Psoas muscle (tissue), 7 donors: ENCODE measurements at regions not wholly inside any gene's neighbourhood (a gene's known extent, or its start where the extent isn't known, plus 50 kb on each side); places are given as distances from the start of the nearest gene placed in this dataset.

Experiments
- ATAC-seq, 4 donors: fragments of 200-7000 bp; cut with Tn5 transposase; one replicate each; pipeline ENCODE4 v1.9.1; 2020; ENCODE audit warnings: moderate library complexity in 3 of 4, mild to moderate bottlenecking in 2 of 4
- DNase-seq, 2 donors: peaks; one replicate each; pipeline ENCODE4 v3.0.0-alpha.2; 2020
- H3K27ac ChIP-seq: fragments of 200-600 bp; one replicate; pipeline ENCODE4 v1.8.0; 2022
- H3K27me3 ChIP-seq, 3 donors: fragments of 200-600 bp in 1 of 3; one replicate each; pipeline versions ENCODE4 v1.6.1 to v1.8.0; 2013 to 2022; ENCODE audit warnings: low read length in 2 of 3, mild to moderate bottlenecking in 2 of 3, moderate library complexity in 1 of 3; ENCODE audit not compliant: insufficient read depth in 3 of 3
- H3K36me3 ChIP-seq, 2 donors: fragments of 200-600 bp in 1 of 2; one replicate each; pipeline versions ENCODE4 v1.6.1 to v1.8.0; 2013 to 2022; ENCODE audit warnings: low read depth in 1 of 2, mild to moderate bottlenecking in 1 of 2, moderate library complexity in 1 of 2; ENCODE audit not compliant: insufficient read depth in 1 of 2
- H3K4me1 ChIP-seq: fragments of 200-600 bp; one replicate; pipeline ENCODE4 v1.8.0; 2022
- H3K4me3 ChIP-seq: fragments of 200-600 bp; one replicate; pipeline ENCODE4 v1.8.0; 2022; ENCODE audit warnings: mild to moderate bottlenecking
- H3K9me3 ChIP-seq: fragments of 200-600 bp; one replicate; pipeline ENCODE4 v1.8.0; 2022
- WGBS, 3 donors: extraction: QIAGEN DNeasy Blood & Tissue Kit; methylation state at CpG; one replicate each; pipeline versions ENCODE4 v1.1.6 to v1.1.7; 2013; 5-methylcytosine and 5-hydroxymethylcytosine counted together
- intact Hi-C, 2 donors: fragments of 100-400 bp; cut with DNase I; formaldehyde crosslinking; loops; one replicate each; pipeline versions ENCODE4 v1.11.0 to v1.14.2; 2022
- TF ChIP-seq, protein P1 (sequence below): fragments of 200-600 bp; IDR thresholded peaks from one replicate; pipeline ENCODE4 v1.8.0; 2022; ENCODE audit warnings: antibody characterized with exemption
- donor health status: healthy with polysubstance abuse.
- donor health status: DM: no; HTN: no; CAD: no; lungs with moderate emphysema.
- donor health status: Bipolar disorder and iron deficiency.
- donor health status: healthy.
- donor health status: DM: yes; HTN: yes; CAD: no.
- donor health status: DM: no; HTN: no; CAD: no.
- donor health status: DM: yes; HTN: yes; CAD: no.

DNA sequence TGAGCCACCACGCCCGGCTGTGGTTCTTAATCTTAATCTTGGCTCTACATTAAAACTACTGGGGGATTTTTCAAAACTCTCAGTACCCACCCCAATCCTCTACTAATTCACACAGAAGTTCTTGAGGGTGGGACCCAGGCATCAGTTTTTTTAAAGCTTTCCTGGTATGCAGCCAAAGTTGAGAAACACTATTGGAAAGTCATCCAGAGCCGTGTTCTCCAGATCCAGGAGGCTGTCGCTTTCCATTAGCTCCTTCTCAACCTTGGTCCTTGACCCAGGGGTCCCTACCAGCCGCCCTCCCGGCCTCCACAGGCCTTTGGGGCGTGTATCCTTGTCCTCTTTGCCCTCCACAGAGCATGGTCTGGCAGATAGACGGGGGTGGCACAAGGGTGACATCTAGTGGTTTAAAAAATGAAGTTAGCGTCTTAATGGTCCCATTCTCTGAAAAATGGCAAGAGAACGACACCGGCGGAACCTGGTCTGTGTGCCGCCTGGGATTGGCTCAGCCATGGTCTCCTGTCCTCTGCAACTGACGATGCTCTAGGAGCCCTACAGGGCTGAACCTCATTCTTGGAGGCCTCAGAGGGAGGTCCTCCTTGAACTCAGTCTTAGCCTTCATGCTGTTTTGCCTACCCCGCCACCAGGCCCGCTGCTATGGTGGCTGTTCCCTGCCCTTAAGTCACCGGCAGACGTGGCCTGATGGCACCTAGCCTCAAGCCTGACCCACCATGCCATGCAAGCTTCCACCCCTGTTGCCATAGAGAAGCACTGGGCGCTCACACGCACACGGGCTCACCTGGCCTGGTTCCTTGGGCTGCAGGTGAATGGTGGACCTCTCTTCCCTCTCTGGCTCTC, 152.0 kb upstream of the SYN3 start:
- H3K4me1 ChIP-seq: no peaks in the 10 kb centered on the region
- no peaks in the 10 kb centered on the region for H3K36me3 ChIP-seq
- peaks cover 0 to 10% (median 3%) of the 10 kb centered on the region in 3 donors for H3K27me3 ChIP-seq
- ATAC-seq (peak in 1 of 4 donors; percentile 19), DNase-seq (no peak)
- 46 to 49% (median 47%) methylated on average over 21 of the region's 21 CpGs for WGBS, 3 donors
- no peak overlapping the region for H3K4me3 ChIP-seq
- H3K27ac ChIP-seq: no peak overlapping the region
- intact Hi-C loops: loop anchor here in 1 of 2 donors (10.0 kb wide), 1 partner anchor 545 kb away; no protein-coding TSS in a partner anchor
- TF ChIP-seq, protein P1, sequence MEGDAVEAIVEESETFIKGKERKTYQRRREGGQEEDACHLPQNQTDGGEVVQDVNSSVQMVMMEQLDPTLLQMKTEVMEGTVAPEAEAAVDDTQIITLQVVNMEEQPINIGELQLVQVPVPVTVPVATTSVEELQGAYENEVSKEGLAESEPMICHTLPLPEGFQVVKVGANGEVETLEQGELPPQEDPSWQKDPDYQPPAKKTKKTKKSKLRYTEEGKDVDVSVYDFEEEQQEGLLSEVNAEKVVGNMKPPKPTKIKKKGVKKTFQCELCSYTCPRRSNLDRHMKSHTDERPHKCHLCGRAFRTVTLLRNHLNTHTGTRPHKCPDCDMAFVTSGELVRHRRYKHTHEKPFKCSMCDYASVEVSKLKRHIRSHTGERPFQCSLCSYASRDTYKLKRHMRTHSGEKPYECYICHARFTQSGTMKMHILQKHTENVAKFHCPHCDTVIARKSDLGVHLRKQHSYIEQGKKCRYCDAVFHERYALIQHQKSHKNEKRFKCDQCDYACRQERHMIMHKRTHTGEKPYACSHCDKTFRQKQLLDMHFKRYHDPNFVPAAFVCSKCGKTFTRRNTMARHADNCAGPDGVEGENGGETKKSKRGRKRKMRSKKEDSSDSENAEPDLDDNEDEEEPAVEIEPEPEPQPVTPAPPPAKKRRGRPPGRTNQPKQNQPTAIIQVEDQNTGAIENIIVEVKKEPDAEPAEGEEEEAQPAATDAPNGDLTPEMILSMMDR: peak; percentile 34
- H3K9me3 ChIP-seq: no peaks in the 10 kb centered on the region

DNA sequence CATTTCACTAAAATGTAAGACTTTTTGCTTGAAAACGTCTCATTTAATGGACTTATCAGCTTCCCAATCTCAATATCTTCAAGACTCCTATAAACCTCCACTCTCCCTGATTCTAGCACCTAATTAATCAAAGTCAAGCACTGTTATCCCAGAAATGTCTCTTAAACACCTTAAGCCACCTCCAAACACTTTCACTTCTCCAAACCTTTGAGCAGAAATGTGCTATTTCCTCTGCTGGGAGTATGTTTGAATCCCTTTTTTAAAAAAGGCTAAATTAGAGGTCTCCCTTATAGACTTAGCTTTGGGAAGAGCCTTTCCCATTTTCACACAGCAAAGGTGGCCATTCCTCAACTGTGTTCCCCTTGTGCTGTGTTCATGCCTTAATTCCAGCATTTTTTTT, 146.2 kb upstream of the SYN3 start:
- H3K9me3 ChIP-seq: peaks cover 1% of the 10 kb centered on the region
- no peak overlapping the region for H3K4me3 ChIP-seq
- intact Hi-C loops: loop anchor here in 1 of 2 donors (5.0 to 10.0 kb wide), 2 partner anchors 187 to 540 kb away; no protein-coding TSS in a partner anchor
- no peaks in the 10 kb centered on the region for H3K36me3 ChIP-seq
- no peaks in the 10 kb centered on the region for H3K4me1 ChIP-seq
- ATAC-seq (no peak), DNase-seq (no peak)
- no peak overlapping the region for H3K27ac ChIP-seq
- 8 to 30% (median 28%) methylated on average over 1 of the region's 1 CpG for WGBS, 3 donors
- H3K27me3 ChIP-seq: peaks cover 0 to 10% (median 3%) of the 10 kb centered on the region in 3 donors
- TF ChIP-seq, protein P1: no peak

DNA sequence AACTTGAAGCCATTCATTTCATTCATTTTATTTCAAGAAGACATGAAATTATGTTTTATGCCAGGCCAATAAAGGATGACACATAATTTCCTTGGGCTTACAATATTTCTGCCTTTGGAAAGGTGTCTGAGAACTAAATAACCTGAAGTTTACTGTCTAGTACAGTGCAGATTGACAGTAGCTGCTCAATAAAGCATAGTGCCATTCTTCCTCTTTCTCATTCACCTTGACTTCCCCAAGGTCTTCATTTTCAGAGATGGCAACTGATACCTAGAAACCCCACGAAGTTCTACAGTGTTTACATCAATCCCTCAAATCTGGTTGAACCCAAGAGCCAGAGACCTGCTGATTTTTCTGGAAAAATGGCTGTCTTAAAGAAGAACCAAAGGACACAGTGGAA, 144.3 kb upstream of the SYN3 start:
- no peak for ATAC-seq
- TF ChIP-seq, protein P1: no peak
- Histone ChIP-seq H3K9me3 (peaks cover 6% of the 10 kb centered on the region), H3K4me1 (no peaks in the 10 kb centered on the region), H3K4me3 (no peak overlapping the region), H3K36me3 (no peaks in the 10 kb centered on the region), H3K27ac (no peak overlapping the region), H3K27me3 (peaks cover 0 to 4% (median 0%) of the 10 kb centered on the region in 3 donors)
- intact Hi-C loops: loop anchor here in 1 of 2 donors (5.0 to 10.0 kb wide), 2 partner anchors 185 to 538 kb away; no protein-coding TSS in a partner anchor
- no peak for DNase-seq
- 34 to 52% (median 41%) methylated on average over 1 of the region's 1 CpG for whole genome bisulfite sequencing, 3 donors

DNA sequence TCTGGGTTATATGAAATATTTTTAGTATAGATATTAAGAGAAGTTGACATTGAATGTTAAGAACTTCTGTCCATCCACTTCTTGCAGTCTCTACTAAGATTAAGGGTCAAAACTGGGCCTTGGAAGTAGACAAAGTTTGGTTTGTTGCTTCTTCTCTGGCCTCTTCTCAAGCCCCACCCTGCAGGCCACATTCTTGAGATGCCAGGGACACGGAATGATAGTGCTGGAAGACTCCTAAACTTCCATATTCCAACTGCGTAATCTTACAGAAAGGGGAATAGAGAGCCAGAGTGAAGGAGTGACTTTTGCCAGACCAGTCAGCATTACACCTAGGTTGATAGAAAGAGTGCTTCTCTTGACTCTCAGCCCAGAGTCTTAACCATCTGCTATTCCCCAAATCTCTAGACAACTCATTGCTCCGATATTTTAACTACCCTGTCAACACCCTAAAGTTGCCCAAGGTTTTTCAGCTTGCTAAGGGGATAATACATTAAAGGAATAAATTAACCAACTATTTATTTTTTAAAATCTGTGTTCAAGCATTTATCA, 136.4 kb upstream of the SYN3 start:
- 41 to 46% (median 45%) methylated on average over 3 of the region's 3 CpGs for WGBS, 3 donors
- H3K27ac ChIP-seq: no peak overlapping the region
- DNase-seq: no peak

More for the DNA sequence above, 136.4 kb upstream of the SYN3 start:
- H3K27me3 ChIP-seq: no peaks in the 10 kb centered on the region
- TF ChIP-seq, protein P1: no peak
- H3K4me3 ChIP-seq: no peak overlapping the region
- intact Hi-C loops: no loop called here
- H3K4me1 ChIP-seq: no peaks in the 10 kb centered on the region
- H3K36me3 ChIP-seq: no peaks in the 10 kb centered on the region
- peaks cover 6% of the 10 kb centered on the region for H3K9me3 ChIP-seq
- no peak for ATAC-seq
